ENCODE measurements at regions not wholly inside any gene's neighbourhood (a gene's known extent, or its start where the extent isn't known, plus 50 kb on each side); places are given as distances from the start of the nearest gene placed in this dataset.

- no peak overlapping the region for H3K4me3 ChIP-seq (ENCODE audit: control insufficient read depth, low read depth, low read length)
- no peak for TF ChIP-seq CTCF (conservative IDR thresholded peaks at IDR 0.05; ENCODE audit: control insufficient read depth, insufficient read depth, low read depth, low read length)
- DNase-seq (ENCODE audit: low read depth) = no peak
Measured at GRCh38 chr14:104278214-104278534, 139.8 kb downstream of the KIF26A start.

- no peak for DNase-seq (ENCODE audit: low read depth)
- H3K4me3 ChIP-seq (ENCODE audit: control insufficient read depth, low read depth, low read length) = no peak overlapping the region
- no peak for TF ChIP-seq CTCF (conservative IDR thresholded peaks at IDR 0.05; ENCODE audit: control insufficient read depth, insufficient read depth, low read depth, low read length)
Measured at GRCh38 chr14:104280085-104280901, 141.9 kb downstream of the KIF26A start.

- no peak for TF ChIP-seq CTCF (conservative IDR thresholded peaks at IDR 0.05; ENCODE audit: control insufficient read depth, insufficient read depth, low read depth, low read length)
- no peak for DNase-seq (ENCODE audit: low read depth)
- no peak overlapping the region for H3K4me3 ChIP-seq (ENCODE audit: control insufficient read depth, low read depth, low read length)
Measured at GRCh38 chr14:104280902-104281767, 142.7 kb downstream of the KIF26A start.

- TF ChIP-seq CTCF (conservative IDR thresholded peaks at IDR 0.05; ENCODE audit: control insufficient read depth, insufficient read depth, low read depth, low read length) = no peak
- DNase-seq (ENCODE audit: low read depth) = no peak
- no peak overlapping the region for H3K4me3 ChIP-seq (ENCODE audit: control insufficient read depth, low read depth, low read length)
Measured at GRCh38 chr14:104281768-104282301, 143.4 kb downstream of the KIF26A start.

GRCh38 chr14:104282332-104283196 is 144.2 kb downstream of the KIF26A start:
- no peak overlapping the region for H3K4me3 ChIP-seq (ENCODE audit: control insufficient read depth, low read depth, low read length)
- no peak for DNase-seq (ENCODE audit: low read depth)
- no peak for TF ChIP-seq CTCF (conservative IDR thresholded peaks at IDR 0.05; ENCODE audit: control insufficient read depth, insufficient read depth, low read depth, low read length)
